GM12873 (cell line): ENCODE measurements at regions not wholly inside any gene's neighbourhood (a gene's known extent, or its start where the extent isn't known, plus 50 kb on each side); places are given as distances from the start of the nearest gene placed in this dataset.

Experiments used
- TF ChIP-seq, protein P1 (sequence below): IDR thresholded peaks from 2 replicates; pipeline ENCODE4 v1.5.1; 2012; ENCODE audit warnings: low read depth, mild to moderate bottlenecking, moderate library complexity, low read length, control low read depth; ENCODE audit not compliant: insufficient read depth; ENCODE audit errors: missing control alignments

DNA sequence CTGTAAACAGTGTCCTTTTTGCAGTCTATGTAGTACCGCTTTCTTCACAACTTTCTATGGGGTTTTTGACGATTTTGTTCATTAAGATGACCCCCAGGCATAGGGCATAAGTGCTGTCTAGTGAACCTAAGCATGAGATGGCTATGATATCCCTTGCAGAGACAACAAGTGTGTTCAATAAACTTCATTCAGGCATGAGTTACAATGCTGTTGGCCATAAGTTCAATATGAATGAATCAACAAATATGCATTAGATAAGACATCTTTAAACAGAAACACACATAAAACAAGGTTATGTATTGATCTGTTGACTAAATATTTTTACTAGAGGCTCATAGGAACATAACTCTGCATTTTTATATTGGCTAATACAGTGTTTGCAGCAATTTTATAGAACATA lies 1322.0 kb downstream of the ARAP2 start:
- TF ChIP-seq, protein P1, sequence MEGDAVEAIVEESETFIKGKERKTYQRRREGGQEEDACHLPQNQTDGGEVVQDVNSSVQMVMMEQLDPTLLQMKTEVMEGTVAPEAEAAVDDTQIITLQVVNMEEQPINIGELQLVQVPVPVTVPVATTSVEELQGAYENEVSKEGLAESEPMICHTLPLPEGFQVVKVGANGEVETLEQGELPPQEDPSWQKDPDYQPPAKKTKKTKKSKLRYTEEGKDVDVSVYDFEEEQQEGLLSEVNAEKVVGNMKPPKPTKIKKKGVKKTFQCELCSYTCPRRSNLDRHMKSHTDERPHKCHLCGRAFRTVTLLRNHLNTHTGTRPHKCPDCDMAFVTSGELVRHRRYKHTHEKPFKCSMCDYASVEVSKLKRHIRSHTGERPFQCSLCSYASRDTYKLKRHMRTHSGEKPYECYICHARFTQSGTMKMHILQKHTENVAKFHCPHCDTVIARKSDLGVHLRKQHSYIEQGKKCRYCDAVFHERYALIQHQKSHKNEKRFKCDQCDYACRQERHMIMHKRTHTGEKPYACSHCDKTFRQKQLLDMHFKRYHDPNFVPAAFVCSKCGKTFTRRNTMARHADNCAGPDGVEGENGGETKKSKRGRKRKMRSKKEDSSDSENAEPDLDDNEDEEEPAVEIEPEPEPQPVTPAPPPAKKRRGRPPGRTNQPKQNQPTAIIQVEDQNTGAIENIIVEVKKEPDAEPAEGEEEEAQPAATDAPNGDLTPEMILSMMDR: no peak

DNA sequence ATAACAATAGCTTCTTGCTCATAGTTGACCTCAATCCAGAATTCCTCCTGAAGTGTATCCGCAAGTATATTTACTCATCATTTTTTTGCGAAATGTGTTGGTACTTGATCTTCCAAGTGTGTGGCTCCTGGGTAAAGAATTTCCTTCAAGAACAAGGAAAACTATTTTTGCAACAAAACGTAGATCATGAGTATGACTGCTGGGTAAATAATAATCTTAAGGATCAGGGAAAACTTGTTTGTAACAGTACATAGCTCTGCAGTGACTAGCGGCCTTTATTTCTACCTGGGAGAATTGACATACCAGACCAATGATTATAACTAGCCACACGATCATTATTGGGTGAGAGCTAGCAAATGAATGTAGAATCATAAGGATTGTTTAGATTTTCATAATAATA lies 1311.7 kb downstream of the ARAP2 start:
- TF ChIP-seq, protein P1: no peak

DNA sequence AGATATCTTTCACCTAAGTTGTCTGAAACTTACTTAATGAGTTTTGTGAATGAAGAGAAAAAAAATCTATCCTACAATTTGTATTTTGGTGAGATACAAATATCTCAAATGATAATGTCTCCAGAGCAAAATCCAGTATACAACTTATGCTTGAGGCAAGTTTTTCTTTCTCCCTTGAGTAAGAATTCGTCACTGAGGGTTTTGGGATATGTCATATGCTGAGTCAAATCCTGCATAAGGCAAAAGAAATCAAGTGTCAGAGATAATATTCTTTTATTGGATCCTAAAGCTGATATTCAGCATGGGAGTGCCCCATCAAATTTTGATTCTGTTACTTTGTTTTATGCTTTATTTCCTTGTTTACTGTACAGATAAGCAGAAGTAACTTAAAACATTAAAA lies 1308.6 kb downstream of the ARAP2 start:
- TF ChIP-seq, protein P1: no peak

DNA sequence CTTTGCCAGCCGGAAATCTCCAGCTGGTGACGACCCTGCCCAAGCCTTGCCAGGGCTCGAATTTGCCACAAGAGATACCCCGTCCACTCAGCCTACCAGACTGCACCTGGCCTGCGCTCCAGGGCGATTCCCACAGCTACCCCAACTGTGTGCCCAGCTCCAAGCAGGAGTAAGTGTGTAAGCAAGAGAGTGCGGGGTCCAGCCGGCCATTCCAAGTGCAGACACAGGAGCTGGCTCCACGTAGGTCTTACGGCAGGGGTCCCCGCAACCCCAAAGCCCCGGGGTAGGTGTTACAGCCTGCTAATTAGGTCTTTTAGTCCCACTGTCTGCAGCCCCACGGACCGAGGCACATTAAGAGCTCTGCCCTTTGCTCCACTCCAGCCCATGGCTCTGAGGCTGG lies 1305.2 kb downstream of the ARAP2 start:
- TF ChIP-seq, protein P1: no peak

DNA sequence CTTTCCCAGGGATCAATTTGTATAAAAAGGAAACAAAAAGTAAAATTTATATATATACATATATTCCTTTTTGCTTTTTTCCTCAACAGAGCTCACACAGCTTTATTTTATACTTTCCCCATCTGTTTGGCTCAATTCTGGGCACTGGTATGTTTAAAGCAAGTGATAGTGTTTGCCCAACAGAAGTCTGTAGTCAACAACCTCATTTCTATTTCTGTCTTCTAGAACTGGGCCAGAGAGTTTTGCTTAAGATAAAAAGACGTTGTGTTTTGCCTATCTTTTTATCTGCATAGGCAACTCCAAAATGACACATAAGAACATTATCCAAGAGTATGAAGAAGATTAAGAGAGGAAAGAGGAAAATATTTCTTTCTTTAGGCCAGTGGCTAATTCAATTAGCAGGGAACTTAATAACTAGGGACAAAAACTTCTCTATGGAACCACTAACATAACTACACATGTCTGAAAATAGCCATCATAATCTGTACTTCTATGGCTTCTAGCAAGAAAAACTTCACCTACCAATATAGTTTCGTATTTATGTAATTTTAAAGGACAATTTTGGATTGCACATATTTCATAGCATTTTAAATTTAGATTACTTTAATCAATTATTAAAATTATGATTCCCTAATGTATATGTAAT lies 1300.5 kb downstream of the ARAP2 start:
- TF ChIP-seq, protein P1: no peak

DNA sequence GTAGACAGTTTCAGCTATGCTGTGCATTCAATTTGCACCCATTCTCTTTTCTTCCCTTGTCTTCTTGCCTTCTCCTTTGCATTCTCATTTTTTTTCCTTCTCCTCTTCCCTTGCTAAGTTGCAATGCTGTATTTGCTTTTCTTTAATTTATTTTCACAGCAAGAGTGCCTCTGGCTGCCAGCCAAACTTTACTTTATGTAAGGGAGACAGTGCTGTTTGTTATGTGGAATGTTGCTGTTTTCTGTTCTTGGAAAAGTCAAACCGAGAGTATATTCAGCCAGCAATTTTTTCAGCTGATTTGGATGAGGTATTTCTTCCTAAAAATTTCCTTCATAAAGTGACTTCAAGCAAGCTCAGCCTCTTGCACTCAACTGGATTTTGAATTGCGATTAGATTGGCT lies 1293.4 kb downstream of the ARAP2 start:
- TF ChIP-seq, protein P1: no peak

DNA sequence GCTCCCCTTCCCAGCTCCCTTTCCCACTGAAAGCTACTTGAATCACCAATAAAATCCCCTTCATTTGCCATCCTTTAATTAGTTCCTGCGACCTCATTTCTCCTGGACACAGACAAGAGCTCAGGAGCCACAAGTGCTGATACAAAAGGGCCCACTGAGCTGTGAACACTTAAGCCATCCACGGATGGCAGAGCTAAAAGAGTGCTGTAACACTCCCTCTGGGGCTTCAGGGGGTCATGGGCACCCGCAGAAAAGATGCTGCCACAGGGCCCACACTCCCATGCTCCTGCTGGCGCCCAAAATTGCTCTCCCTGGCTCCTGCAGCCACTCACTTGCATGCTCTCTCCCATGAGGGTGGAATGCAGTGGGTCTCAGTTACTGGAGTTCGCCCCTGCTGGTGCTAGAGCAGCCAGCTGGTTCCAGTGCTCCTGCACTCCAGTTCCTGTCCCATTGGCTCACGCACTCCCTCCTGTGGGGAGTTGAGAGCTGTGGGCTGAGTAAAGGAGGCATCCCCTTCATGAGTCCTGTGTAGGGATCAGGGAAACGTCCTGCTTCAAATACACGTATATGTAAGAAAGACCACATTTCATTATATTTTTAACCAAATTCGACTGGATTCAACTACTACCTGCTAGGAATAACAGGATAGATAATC lies 1291.0 kb downstream of the ARAP2 start:
- TF ChIP-seq, protein P1: no peak
